Right renal cortex interstitium (tissue), 3 donors: ENCODE measurements at regions not wholly inside any gene's neighbourhood (a gene's known extent, or its start where the extent isn't known, plus 50 kb on each side); places are given as distances from the start of the nearest gene placed in this dataset.

Experiments
- DNase-seq, 3 donors: peaks; one replicate each; pipeline ENCODE4 v3.0.0-alpha.2; 2013; ENCODE audit warnings: low read depth in 3 of 3, low spot score in 2 of 3

- no peak for DNase-seq
Measured at GRCh38 chr6:105917038-105917695, 169.0 kb upstream of the PRDM1 start.

DNA sequence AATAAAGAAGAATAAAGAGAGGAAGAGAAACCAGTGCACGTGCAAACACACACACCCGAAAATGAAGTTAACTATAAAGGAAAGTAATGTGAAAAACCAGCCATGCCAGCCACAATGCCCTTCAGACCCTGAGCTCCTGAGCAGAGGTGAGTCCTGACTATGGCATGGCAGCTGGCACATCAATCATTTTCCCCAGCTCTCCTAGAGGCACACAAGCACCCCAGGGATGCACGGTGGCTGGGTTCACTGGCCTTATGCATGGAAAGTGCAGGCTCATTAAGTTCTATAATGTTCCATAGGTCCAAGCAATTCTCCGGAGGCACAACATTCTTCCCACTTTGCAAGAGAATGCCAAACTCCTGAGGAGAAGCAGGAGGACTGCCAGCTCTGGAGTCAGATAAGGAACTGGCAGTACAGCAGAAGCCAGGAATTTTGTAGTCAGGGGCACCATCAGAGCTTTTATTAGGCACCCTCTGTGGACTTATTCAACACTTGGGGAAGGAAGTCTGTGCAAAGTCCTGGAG is 175.0 kb upstream of the PRDM1 start:
- no peak for DNase-seq

- no peak for DNase-seq
Measured at GRCh38 chr6:105909106-105909505, 177.0 kb upstream of the PRDM1 start.

DNA sequence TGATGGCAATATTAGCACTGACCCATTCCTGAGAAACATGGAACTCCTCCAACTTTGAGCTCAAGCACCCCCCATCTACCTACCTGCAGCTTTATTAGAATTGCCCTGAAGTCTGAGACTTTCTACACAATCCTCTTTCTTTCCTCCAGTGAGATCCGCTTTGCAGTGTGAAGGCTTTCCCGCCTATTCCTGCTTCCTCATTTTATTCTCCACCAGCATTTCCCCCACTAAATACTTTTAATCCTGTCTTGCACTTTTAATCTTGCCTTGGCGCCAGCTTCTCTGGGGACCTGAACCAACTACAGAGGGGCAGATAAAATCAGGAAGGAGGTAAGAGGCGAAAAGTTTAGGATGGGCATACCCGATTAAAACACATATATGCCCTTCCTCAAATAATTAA is 178.1 kb upstream of the PRDM1 start:
- DNase-seq = no peak

GRCh38 chr6:105907301-105907700 is 178.8 kb upstream of the PRDM1 start:
- DNase-seq = no peak

- no peak for DNase-seq
Measured at GRCh38 chr6:105902401-105903031, 183.6 kb upstream of the PRDM1 start.

DNA sequence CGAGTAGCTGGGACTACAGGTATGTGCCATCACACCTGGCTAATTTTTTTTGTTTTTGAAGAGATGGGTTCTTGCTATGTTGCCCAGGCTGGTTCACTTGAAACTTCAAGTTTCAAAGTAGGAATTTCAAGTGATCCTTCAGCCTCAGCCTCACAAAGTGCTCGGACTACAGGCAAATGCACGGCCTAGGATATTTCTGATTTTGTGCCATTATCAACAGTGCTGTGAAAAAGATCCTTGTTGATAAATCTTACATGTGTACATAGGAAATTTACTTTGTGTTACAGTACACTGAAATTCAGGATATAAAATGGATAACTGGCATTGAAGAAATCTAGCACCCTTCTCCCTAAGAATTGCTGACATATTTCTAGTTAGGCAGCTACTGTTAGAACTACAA is 184.6 kb upstream of the PRDM1 start:
- DNase-seq = no peak

GRCh38 chr6:105900125-105900937 is 185.8 kb upstream of the PRDM1 start:
- no peak for DNase-seq

GRCh38 chr6:105898286-105898685 is 187.8 kb upstream of the PRDM1 start:
- no peak for DNase-seq

DNA sequence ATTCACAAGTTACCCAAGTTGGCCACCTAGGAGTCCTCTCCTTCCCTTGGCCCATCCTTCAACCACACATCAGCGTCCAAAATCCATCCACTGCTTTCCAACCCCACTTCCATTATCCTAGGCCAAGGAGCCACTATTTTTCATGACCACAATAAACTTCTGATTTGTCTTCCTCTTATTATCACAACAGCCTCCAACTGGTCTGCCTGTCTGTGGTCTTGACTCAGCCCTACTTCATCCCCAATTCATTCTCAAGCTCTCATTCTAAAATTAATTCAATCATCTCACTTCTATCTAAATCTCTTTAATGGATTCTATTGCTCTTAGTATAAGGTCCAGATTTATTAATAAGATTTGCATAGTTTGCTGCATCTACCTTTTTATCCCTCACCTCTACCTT is 189.0 kb upstream of the PRDM1 start:
- DNase-seq = no peak

DNA sequence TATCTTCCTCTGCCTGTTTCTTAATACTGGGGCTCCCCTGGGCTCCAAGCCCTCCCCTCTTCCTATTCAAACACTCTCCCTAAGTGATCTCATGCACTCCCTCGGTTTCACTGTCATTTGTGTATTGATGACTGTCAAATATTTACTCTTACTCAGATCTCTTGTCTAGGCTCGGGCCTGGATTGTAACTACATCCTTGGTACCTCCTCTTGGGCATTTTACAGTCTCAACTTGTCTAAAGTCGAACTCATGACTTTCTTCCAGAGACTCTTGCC is 189.4 kb upstream of the PRDM1 start:
- DNase-seq = no peak

- no peak for DNase-seq
Measured at GRCh38 chr6:105896052-105896820, 189.9 kb upstream of the PRDM1 start.

GRCh38 chr6:105894556-105894955 is 191.6 kb upstream of the PRDM1 start:
- no peak for DNase-seq

GRCh38 chr6:105893741-105894140 is 192.4 kb upstream of the PRDM1 start:
- DNase-seq = no peak

DNA sequence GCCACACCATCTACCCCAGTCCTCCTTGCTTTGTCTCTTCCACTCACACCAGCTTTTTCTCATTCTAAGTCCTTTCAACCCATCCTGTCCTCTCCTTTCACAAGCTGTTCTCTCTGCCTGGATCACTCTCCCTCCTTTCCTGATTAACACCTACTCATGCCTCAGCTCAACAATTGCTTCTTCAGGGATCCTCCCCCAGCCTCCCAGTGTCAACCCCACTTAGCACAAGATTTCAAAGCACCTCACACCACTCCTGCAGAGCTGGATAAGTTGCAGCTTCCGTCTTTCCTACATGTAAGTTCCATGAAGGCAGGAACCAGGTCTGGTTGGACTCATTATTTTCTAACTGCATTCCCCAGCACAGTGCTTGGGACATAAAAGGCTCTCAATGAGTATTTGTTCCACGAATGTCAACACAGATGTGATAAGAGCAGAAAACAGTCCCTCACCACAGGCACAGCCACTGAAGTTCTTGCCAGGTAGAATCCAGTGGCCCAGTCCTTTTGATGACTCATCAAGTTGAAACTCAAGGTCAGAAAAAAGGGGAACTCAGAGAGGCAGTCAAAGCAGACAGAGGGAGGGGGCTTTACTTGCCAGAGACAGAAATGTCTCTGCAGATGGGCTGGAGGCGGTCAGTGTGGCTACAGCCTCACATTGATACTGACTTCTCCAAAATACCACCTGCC is 193.4 kb upstream of the PRDM1 start:
- no peak for DNase-seq

DNA sequence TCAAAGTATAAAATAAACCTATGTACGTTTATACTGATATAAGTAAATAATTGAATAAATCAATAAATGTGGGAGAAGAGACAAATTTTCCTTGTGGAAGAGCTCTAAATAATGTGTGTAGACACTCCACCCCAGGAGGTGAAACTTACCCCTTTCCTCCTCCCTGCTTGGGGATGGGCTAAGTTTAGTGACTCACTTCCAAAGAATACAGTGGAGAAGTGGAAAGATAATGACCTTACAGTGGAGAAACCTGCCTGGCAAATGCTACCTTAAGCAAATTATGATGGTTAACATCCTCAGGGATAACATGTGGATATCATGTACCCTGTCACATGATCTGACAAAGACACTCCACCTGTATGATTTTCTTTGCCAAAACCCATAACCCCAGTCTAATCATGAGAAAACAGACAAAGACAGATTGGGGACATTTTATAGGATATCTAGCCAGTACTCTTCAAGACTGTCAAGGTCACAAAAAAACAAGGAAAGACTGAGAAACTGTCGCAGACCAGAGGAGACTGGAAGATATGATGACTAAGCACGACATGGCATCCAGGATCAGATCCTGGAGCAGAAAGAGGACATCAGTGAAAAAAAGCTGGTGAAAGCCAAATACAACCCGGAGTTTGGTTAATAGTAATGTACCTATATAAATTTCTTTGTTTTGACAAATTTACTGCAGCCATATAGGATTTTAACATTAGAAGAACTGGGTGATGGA is 195.5 kb upstream of the PRDM1 start:
- no peak for DNase-seq

DNA sequence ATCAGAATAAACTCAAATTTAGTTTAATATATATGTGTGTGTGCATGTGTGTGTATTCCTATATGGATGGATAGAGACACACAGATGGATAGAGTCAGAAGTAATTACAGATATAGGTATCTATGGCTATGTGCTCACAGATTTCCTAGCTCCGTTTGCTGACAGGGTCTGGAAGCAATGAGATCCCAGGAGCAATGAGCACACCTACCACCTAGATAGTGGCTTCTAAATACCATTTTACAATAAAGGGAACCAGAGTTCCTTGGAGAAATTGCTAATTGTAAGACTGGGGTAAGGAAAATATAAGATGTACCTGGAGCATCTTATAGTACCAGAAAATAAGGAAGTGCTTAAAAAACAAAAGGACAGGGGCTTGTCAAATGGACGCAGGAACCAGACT is 196.2 kb upstream of the PRDM1 start:
- no peak for DNase-seq

- DNase-seq = no peak
Measured at GRCh38 chr6:105886814-105887544, 199.2 kb upstream of the PRDM1 start.

- DNase-seq = no peak
Measured at GRCh38 chr6:105886066-105886813, 199.9 kb upstream of the PRDM1 start.
